HG02678 (cell line): ENCODE measurements at regions not wholly inside any gene's neighbourhood (a gene's known extent, or its start where the extent isn't known, plus 50 kb on each side); places are given as distances from the start of the nearest gene placed in this dataset.

Source experiments
- ATAC-seq: cut with Tn5 transposase; IDR thresholded peaks from one replicate; pipeline ENCODE4 v1.9.1; 2021; ENCODE audit warnings: mild to moderate bottlenecking, moderate library complexity; ENCODE audit not compliant: unreplicated experiment

- ATAC-seq, result no peak
Measured at GRCh38 chr14:98543074-98543473, 728.9 kb downstream of the BCL11B start.

GRCh38 chr14:98544174-98544573 lies 727.8 kb downstream of the BCL11B start:
- no peak for ATAC-seq

GRCh38 chr14:98545181-98545580 lies 726.8 kb downstream of the BCL11B start:
- no peak for ATAC-seq

- ATAC-seq, result no peak
Measured at GRCh38 chr14:98548071-98548686, 723.8 kb downstream of the BCL11B start.

GRCh38 chr14:98551028-98551427 lies 721.0 kb downstream of the BCL11B start:
- no peak for ATAC-seq

GRCh38 chr14:98555440-98555839 lies 716.6 kb downstream of the BCL11B start:
- ATAC-seq, result no peak

GRCh38 chr14:98564006-98564405 lies 708.0 kb downstream of the BCL11B start:
- ATAC-seq, result no peak

GRCh38 chr14:98564541-98564940 lies 707.5 kb downstream of the BCL11B start:
- no peak for ATAC-seq

GRCh38 chr14:98571104-98571503 lies 700.9 kb downstream of the BCL11B start:
- ATAC-seq, result no peak

GRCh38 chr14:98573082-98573481 lies 698.9 kb downstream of the BCL11B start:
- ATAC-seq, result no peak

GRCh38 chr14:98576463-98576862 lies 695.5 kb downstream of the BCL11B start:
- no peak for ATAC-seq

- ATAC-seq, result no peak
Measured at GRCh38 chr14:98578204-98578603, 693.8 kb downstream of the BCL11B start.

GRCh38 chr14:98579140-98579539 lies 692.9 kb downstream of the BCL11B start:
- no peak for ATAC-seq

GRCh38 chr14:98580131-98580678 lies 691.8 kb downstream of the BCL11B start:
- no peak for ATAC-seq

GRCh38 chr14:98582276-98582675 lies 689.7 kb downstream of the BCL11B start:
- no peak for ATAC-seq

GRCh38 chr14:98591161-98591560 lies 680.8 kb downstream of the BCL11B start:
- ATAC-seq, result no peak

GRCh38 chr14:98592611-98593170 lies 679.3 kb downstream of the BCL11B start:
- ATAC-seq, result no peak

GRCh38 chr14:98593361-98593761 lies 678.6 kb downstream of the BCL11B start:
- no peak for ATAC-seq

- no peak for ATAC-seq
Measured at GRCh38 chr14:98594156-98594555, 677.8 kb downstream of the BCL11B start.

- ATAC-seq, result no peak
Measured at GRCh38 chr14:98598576-98598975, 673.4 kb downstream of the BCL11B start.

- no peak for ATAC-seq
Measured at GRCh38 chr14:98599082-98599481, 672.9 kb downstream of the BCL11B start.

- ATAC-seq, result no peak
Measured at GRCh38 chr14:98602983-98603382, 669.0 kb downstream of the BCL11B start.

- no peak for ATAC-seq
Measured at GRCh38 chr14:98605043-98605442, 667.0 kb downstream of the BCL11B start.
